ENCODE measurements at regions not wholly inside any gene's neighbourhood (a gene's known extent, or its start where the extent isn't known, plus 50 kb on each side); places are given as distances from the start of the nearest gene placed in this dataset.

DNA sequence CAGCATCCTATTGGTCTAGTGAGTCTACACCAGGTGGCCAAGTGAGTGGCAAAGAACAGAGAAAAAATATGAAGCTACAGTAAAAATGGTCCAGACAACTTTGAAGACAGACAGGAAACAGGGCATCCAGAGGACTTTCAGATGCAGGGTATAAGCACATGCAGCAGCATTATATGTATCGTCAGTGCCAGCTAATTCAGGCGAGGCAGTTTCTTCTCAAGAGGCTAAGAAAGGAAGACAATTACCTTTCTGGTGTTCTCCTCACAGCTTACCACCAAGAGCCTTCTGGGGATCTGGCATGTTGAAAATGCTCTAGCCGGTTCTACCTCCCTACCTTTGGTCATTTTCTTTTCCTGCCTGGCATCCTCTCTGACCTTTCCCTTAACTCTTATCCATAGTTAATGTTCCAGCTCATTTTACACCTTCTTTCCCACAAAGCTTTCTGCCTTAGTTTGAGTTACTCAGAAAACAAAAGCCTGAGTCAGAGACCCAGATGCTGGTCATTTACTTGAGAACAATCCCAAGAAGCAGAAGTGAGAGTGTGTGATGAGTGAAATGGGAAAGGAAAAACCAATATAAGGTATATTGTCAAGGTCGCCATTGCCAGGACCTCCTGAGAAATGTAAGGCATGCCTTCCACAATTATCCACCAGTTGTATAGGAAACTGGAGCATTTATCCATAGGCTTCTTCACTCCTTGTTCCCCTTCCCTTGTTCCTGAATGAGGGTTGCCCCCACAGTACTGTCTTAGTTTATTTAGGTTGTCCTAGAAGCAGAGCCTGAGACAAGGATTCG, 444.1 kb downstream of the PLPP3 start:
- Histone ChIP-seq H3K27me3 (no peaks in the 10 kb centered on the region), H3K4me1 (no peaks in the 10 kb centered on the region), H3K27ac (no peak overlapping the region), H3K4me3 (no peak overlapping the region), H3K9me3 (no peaks in the 10 kb centered on the region), H3K36me3 (no peaks in the 10 kb centered on the region)
- DNase-seq (ENCODE audit: low spot score in 2 of 2): no peak
- TF ChIP-seq POLR2A (IDR thresholded peaks at IDR 0.05): no peak
- TF ChIP-seq POLR2AphosphoS5 (IDR thresholded peaks at IDR 0.05): no peak
- TF ChIP-seq EP300 (IDR thresholded peaks at IDR 0.05): no peak
- TF ChIP-seq, protein P1, sequence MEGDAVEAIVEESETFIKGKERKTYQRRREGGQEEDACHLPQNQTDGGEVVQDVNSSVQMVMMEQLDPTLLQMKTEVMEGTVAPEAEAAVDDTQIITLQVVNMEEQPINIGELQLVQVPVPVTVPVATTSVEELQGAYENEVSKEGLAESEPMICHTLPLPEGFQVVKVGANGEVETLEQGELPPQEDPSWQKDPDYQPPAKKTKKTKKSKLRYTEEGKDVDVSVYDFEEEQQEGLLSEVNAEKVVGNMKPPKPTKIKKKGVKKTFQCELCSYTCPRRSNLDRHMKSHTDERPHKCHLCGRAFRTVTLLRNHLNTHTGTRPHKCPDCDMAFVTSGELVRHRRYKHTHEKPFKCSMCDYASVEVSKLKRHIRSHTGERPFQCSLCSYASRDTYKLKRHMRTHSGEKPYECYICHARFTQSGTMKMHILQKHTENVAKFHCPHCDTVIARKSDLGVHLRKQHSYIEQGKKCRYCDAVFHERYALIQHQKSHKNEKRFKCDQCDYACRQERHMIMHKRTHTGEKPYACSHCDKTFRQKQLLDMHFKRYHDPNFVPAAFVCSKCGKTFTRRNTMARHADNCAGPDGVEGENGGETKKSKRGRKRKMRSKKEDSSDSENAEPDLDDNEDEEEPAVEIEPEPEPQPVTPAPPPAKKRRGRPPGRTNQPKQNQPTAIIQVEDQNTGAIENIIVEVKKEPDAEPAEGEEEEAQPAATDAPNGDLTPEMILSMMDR (IDR thresholded peaks at IDR 0.05): no peak
- WGBS: 92% methylated on average over 5 of the region's 5 CpGs

- no peak overlapping the region for H3K27ac ChIP-seq
- no peaks in the 10 kb centered on the region for H3K36me3 ChIP-seq
- no peak for DNase-seq (ENCODE audit: low spot score in 2 of 2)
- no peaks in the 10 kb centered on the region for H3K27me3 ChIP-seq
- no peaks in the 10 kb centered on the region for H3K4me1 ChIP-seq
- 76% methylated on average over 7 of the region's 7 CpGs for WGBS
- TF ChIP-seq, protein P1 (IDR thresholded peaks at IDR 0.05): no peak
- no peak for TF ChIP-seq EP300 (IDR thresholded peaks at IDR 0.05)
- TF ChIP-seq POLR2AphosphoS5 (IDR thresholded peaks at IDR 0.05): no peak
- TF ChIP-seq POLR2A (IDR thresholded peaks at IDR 0.05): no peak
- H3K4me3 ChIP-seq: no peak overlapping the region
- no peaks in the 10 kb centered on the region for H3K9me3 ChIP-seq
Observed at GRCh38 chr1:56133522-56134472, 445.6 kb downstream of the PLPP3 start.

GRCh38 chr1:56132520-56132919, 446.8 kb downstream of the PLPP3 start:
- DNase-seq (ENCODE audit: low spot score in 2 of 2): no peak
- H3K9me3 ChIP-seq: no peaks in the 10 kb centered on the region
- WGBS: 39% methylated on average over 4 of the region's 4 CpGs
- no peaks in the 10 kb centered on the region for H3K27me3 ChIP-seq
- TF ChIP-seq, protein P1 (IDR thresholded peaks at IDR 0.05): no peak
- TF ChIP-seq POLR2A (IDR thresholded peaks at IDR 0.05) (no peak), POLR2AphosphoS5 (IDR thresholded peaks at IDR 0.05) (no peak)
- H3K36me3 ChIP-seq: no peaks in the 10 kb centered on the region
- H3K27ac ChIP-seq: no peak overlapping the region
- H3K4me3 ChIP-seq: no peak overlapping the region
- H3K4me1 ChIP-seq: no peaks in the 10 kb centered on the region

DNA sequence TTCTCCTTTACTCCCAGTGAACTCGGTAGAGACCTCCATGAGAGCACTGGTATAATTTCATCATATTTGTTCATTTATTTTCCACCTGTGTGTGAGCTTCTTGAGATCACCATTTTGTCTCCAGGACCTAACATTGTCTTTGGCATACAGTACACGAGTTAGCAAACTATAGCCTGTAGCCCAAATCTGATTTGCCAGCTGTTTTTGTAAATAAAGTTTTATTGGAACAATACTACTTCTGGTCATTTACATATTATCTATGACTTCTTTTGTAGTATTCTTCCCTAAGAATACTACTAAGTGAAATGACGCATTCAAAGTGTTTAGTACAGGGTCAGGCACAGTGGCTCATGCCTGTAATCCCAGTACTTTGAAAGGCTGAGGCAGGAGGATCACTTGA, 449.5 kb downstream of the PLPP3 start:
- TF ChIP-seq EP300 (IDR thresholded peaks at IDR 0.05) (no peak), POLR2A (IDR thresholded peaks at IDR 0.05) (no peak), POLR2AphosphoS5 (IDR thresholded peaks at IDR 0.05) (no peak)
- TF ChIP-seq, protein P1 (IDR thresholded peaks at IDR 0.05): no peak
- Histone ChIP-seq H3K9me3 (no peaks in the 10 kb centered on the region), H3K4me1 (no peaks in the 10 kb centered on the region), H3K27ac (no peak overlapping the region), H3K4me3 (no peak overlapping the region), H3K27me3 (no peaks in the 10 kb centered on the region), H3K36me3 (no peaks in the 10 kb centered on the region)
- WGBS: 89% methylated on average over 3 of the region's 3 CpGs
- DNase-seq (ENCODE audit: low spot score in 2 of 2): no peak

DNA sequence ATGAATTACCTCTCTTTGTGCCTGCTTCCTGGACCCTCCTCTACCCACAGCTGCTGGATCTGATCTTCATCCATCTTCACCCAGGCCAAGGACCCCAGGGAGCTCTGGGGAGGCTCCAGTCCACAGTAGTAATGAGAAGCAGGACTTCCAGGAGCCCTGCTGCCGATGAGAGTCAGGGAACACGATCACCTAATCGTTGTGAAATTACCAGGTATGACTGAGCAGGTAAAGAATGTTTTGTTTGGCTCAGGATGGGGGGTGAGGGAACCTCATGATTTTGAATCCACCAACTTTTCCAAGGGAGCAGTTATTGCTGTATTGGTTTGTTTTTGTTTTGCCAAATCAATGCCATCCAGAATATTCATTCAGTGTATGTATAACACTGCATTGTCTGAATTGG, 454.0 kb downstream of the PLPP3 start:
- Histone ChIP-seq H3K36me3 (no peaks in the 10 kb centered on the region), H3K27ac (no peak overlapping the region), H3K4me1 (no peaks in the 10 kb centered on the region), H3K4me3 (no peak overlapping the region), H3K9me3 (no peaks in the 10 kb centered on the region), H3K27me3 (no peaks in the 10 kb centered on the region)
- WGBS: 67% methylated on average over 3 of the region's 3 CpGs
- TF ChIP-seq POLR2AphosphoS5 (IDR thresholded peaks at IDR 0.05) (no peak), POLR2A (IDR thresholded peaks at IDR 0.05) (no peak), EP300 (IDR thresholded peaks at IDR 0.05) (no peak)
- TF ChIP-seq, protein P1 (IDR thresholded peaks at IDR 0.05): no peak
- DNase-seq (ENCODE audit: low spot score in 2 of 2): no peak

Data from suprapubic skin (tissue), 4 donors.